ENCODE measurements at regions not wholly inside any gene's neighbourhood (a gene's known extent, or its start where the extent isn't known, plus 50 kb on each side); places are given as distances from the start of the nearest gene placed in this dataset.

DNA sequence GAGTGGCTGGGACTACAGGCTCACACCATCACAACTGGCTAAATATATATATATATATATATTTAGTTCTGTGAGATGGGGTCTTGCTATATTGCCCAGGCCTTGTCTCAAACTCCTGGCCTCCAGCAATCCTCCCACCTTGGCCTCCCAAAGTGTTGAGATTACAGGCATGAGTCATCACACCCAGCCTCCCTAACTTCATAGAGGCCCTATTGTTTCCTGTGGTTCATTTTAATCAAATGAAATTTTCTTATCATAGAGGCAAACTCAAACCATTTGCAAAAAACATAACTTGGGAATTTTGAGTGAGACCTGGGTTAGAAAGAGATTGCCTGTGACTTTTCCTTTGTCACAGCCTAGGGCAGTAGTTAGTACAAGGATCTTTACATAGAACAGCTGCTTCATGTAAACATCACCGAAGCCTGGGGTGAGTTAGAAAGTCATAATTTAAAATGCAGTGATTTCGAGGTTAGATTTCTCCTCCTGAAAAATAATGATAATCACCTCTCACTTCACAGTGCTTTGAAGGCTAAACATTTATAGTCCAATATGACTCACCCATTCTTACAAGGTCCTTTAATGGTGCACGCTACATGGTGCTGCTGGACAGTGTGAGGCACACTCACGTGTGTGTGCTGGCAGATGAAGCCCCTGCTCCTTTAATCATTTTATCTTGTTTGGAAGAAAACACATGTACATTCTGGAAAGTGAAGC lies 188.9 kb downstream of the RHOU start:
- no peak for DNase-seq

DNA sequence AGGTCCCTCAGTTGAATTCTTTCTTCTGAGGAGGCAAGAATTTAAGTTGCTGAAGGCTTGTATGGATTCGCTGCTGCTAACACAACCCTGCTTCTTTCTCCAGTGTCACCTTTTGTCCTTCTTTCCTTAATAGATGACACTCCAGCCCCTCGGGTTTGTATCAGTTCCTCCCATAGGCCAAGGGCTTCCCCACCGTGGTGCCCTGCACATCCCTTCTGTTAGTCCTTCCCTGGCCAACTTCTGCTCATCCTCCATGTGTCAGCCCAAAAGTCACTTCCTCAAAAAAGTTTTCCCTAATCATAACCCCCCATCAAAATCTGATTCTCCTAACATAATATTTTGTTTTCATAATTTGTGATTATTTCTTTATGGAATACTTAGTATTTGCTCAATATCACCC lies 190.4 kb downstream of the RHOU start:
- no peak for DNase-seq

DNA sequence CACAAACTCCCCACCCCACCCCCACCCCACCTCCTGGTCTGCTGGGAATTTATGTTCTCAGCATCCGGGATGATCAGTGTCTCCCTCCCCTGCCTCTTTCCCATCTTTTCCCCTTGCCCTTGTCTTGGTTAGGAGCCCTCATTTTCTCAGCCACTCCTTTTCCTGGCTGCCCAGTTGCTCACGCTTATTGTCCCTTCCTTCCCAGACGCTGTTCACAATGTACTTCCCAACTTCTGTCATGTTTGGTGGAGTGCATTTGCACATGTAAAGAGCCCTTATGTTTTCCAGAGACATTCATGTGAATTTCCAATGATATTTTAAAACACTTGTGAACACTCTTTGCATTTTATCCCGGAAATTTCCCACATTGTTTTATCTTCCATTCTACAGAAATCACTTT lies 192.1 kb downstream of the RHOU start:
- DNase-seq = no peak

DNA sequence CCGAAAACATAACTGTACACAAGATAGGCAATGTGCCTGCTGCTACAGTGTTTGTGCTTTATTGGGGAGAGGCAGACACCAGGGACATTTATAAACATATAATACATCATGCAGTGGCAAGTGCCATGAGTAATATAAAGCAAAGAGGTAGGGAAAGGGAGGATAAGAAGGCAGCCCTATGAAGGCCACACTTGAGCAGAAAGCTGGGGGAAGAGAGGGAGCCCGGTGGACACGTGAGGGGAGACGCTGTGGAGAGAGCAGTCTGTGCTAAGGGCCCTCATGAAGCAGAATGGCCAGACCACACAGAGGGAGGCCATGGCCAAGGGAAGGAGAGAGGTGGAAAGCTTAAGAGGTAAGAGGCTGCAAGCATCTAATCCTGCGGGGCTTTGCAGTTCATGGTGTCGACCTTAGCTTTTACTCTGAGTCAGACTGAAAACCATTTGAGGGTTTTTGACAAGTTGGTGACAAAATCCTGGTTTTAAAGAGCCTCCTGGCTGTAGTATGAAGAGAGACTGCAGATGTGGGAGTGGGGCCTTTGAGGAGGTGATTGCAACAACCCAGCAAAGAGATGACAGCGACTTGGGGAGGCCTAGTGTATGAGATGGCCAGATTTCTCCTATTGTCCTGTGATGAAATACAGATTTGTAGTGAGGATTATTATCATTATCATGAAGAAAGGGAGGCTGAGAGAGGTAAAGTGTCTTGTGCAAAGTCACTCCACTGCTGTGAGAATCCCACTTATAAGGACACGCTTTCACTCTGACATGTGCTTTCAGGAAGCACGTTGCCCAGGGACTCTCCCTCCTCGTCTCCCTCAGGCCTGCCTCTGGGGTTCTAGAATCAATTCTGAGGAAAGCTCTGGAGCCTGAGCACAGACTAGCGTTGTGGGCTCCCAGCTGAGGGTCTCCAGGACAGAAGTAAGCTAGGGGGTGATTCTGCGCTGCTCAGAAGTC lies 192.9 kb downstream of the RHOU start:
- DNase-seq = peak; percentile 18

DNA sequence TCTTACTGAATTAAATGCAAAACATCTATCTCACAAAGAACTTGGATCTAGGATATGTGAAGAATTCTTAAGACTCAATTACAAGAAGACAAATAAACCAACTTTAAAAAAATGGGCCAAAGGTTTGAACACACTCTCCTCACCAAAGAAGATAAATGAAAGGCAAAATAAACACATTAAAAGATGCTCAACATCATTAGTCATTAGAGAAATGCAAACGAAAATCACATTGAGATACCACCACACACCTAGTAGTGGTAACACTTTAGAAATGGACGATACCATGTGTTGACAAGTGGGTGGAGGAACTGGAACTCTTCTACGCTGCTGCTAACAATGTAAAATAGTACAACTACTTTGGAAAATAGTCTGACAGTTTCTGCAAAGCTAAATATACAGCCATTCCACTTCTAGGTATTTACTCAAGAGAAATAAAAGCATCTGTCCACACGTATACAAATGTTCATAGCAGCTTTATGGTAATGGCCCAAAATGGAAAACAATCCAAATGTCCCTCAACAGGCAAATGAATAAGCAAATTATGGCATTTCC lies 194.3 kb downstream of the RHOU start:
- no peak for DNase-seq

DNA sequence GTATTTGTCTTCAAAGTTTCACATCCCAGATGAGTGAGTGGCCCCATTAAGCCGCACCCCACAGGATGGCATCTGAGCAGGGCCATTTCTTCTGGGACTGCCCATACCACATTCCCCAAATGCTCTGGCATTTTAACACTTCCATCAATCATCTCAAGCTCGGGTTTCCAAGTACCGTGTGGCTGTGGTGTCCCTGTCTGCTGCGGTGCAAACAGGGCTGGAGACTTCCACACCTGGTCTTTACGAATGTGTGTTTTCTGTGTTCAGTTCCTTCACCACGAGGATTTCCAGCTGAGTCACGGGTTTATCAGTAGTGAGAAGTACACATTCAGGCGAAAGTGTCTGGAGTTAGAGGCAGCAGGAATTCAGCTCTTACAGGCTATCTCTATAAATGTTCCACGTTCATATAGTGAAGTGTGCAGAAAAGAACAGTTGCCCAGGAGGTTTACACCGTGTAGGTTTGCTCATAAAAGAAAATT lies 195.2 kb downstream of the RHOU start:
- no peak for DNase-seq

DNA sequence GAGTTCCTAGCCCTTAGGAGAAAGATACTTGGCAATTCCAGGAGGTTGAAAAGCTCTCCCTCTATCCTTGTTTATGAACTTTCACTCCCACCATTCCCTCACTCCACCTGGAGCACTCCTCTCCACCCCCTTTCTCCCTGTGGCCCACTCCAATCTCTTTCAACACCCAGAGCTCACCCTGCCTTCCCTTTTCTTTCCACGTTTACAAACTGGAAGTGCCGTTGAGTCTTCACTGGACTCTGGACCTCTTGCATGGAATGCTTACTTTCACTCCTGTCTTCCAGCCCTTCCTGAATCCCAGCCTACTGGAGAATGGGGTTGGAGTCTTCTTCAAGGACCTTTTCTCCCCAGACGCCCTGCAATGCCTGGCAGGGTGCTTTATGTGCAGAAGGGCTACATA lies 198.5 kb downstream of the RHOU start:
- DNase-seq = no peak

DNA sequence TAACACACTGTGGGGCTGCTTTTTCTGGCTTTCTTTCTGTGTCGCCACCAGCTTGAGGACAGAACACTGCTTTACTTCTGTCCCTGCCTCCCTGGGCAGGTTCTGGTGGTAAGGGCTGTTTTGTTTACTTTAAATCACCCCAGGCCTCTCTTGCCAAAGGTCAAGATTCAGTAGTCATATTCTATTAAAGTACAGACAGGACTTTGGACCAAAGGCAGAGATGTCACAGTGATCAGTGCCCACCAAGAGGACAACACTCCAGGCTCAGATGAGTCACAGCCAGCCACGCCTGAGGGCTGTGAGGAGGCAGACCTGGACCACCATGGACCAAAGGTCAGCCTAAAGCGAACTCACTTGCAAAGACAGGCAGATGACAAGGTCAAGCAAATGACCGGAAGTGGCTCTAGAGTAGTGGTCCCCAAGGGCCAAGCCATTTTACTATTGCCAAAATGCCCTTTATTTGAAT lies 200.0 kb downstream of the RHOU start:
- DNase-seq = no peak

DNA sequence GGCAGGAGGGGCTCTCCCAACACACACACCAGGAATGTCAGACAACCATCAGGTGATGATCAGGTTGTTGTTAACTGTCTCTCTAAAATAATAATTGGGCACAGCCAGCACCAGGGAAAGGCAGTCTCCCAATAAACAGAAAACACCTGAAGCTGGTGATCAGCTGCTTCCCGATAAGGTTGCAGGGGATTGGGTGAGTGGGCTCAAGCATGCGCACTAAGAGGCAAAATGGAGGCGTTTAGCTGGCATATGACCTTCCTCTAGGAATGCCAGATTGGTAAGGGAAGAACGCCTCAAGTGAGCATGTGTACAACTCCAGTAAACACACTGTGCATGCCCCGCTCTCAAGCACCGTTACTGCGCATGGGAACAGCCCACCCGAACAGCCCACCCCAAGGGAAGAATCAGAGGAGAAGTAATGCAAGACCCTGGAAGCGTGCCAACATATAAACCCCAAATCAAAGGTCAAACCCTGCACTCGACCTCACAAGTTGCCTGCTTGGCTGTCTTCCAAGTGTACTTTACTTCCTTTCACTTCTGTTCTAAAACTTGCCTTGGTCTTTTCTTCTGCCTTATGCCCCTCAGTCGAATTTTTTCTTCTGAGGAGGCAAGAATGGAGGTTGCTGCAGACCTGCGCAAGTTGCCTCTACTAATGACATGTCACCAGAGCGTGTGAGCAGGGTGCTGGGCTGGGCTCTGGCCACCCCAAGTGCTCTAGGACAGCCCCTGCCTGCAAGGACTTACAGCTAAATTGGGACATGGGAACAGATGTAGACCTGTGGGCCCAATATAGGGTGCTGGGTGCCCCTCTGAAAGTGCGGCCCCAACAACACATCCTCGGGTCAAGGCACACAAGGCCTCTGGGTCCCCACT lies 200.8 kb downstream of the RHOU start:
- no peak for DNase-seq

DNA sequence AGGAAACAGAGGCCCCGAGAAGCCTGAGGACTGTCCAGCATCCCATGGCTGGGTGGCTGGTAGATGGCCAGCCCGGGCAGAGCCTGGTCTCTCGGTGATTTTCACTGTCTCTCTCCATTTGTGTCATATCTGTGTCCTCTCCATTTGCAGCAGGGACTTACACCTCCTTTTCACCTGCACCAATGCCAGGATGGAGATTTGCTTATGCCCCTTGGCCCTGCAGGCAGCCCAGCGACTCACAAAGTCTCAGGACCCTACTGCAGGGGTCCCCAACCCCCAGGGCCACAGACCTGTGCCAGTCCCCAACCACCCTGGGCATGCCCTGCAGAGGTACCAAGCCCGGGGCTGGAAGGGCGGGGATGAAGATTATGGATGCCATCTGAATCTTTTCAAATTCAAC lies 201.6 kb downstream of the RHOU start:
- no peak for DNase-seq

DNA sequence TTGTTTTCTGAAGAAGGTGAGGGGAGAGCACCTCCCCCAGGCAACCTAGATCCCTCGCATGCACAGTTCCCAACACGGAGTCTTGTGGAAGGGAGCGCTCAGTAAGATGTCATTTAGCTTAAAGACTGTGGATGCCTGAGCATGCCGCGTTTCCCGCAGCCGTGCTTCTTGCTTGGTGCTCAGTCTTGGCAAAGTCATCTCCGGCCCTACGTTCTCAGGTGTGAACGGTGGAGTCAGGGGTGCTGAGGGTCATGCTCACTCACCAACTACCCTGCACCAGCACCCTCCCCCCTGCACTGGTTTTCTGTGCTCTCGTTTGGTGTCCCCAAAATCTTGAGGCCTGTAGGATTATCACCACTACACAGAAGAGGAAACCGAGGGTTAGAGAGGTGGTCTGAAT lies 202.1 kb downstream of the RHOU start:
- DNase-seq = no peak

DNA sequence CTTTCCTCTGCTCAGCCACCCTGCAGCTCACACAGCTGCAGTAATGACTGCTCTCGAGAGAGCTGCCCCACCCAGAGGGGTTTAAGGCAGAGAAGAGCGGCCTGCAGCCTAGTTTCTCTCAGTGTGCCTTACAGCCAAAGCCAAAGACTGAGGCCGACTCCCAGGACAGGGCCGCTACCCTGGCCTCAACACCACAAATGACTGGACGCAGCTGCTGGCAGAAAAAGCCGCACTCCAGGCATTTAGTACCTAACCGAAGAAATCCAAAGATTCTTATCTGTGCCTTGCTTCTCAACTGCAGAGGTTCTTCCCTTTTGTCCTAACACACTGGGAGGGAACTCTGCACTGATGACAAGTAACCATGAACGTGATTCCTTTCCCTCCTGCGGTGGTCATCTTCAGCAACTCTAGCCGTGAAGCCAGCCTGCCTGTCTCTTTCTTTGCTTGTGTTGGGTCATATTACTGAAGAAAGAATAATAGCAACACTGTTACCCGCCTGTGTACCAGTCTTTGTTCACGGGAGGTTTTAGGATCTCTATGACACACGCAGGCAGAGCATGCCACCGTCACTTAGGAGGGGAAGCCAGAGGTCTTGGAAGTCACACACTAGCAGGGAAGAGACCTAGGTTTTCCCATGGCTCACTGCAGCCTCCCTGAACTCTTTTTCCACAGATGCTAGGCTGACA lies 202.7 kb downstream of the RHOU start:
- DNase-seq = peak; percentile 69

DNA sequence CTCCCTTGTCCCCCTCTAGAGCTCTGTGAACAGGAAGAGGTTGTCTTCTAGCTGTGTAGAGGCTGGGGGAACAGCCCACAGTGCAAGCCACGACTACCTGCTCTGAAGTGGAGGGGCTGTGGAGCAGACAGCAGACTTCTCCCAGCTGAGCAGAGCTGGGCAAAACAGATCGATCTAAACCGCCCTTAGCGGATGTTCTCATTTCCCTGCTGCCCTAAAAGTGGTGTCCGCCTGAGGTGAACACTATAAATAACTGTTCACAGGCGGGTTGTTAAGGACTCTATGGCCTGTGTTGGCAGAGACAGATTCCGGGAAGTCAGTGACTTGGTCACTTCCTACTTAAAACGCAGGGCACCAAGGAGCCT lies 203.2 kb downstream of the RHOU start:
- no peak for DNase-seq

DNA sequence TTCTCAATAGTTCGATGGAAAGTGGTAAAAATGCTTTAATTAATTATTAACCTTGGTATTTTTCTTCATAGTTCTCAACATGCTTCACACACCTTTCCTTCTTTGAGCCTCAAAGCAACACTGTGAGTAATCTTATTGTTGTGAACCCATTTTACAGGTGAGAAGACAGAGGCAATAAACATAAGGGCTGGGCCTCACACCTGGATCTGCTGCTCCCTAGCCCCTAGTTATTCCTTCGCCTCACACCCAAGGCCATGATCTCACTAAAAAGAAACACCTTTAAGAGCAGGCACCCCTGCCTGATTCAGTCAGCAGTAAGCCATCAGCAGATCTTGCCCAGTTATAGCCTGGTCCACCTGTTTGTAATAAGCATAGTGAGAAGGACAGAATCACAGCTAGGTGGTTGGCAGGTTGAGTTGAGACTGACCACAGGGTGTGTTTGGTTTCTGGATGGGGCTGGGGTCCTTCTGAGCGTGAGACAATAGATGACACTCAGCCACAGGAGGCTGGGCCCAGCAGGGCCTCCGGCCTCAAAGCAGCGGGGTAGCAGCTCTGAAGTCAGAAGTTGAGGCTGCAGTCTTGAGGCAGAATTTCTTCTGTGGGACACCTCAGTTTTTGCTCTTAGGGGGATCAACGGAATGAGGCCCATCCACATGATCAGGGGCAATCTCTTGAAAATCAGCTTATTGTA lies 203.9 kb downstream of the RHOU start:
- DNase-seq = no peak

DNA sequence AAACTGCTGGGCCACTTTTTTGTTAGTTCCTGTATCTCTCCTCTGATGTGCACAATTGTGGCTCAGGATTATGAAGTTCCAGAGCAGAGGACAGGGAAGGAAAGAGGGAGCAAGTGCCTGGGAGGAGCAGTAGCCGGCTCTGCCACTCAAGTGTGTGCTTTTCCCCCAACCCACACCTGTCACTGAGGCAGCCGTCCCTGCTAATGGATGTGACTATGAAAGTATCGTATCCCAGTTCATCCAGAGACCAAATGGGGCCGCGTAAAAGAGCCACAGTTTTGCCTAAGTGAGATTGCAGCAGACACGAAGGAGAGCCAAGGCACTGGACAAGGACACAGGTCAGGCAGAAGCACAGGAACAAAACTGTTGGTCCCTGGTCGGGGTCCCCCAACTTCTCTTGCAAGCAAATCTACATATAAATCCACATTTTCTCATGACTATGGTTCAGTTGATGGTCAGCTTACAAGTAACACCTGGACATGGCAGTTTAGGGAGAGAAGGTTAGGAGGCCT lies 204.7 kb downstream of the RHOU start:
- DNase-seq = no peak

DNA sequence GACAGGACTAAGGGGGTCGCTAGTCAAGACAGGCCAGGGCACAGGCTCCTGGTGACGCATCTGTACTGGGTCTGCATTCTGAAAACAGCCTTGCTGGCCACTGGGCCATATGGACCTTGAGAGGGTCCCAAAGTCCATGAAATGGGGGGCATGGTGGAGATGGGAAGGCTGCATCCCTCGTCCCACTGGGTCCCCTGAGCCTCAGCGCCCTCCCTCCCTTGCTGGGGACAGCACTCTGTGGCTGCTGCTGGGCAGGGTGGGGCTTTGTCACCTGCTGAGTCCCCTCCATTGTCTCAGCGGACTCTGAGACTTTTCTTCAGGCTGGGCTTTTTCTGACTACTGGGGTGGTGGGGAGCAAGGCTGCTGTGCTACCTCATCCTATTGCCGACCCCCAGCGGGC lies 205.2 kb downstream of the RHOU start:
- DNase-seq = no peak

DNA sequence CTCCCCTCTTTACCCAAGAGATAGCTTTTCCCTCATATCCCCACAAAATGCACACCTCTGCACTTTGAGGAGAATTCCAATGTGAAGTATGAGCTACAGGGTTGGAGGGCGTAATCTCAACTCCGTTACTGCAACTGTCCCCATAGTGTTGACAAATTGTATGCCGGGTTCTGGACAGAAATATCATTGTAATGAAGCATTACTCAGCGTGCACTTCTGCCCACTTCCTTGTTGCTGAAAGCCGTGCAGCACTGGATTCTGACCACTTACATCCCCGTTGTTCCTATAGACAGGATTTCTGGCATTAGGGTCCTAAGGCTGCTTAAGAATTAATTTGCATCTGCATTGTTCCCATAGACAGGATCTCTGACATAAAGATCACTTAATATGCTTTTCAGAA lies 205.6 kb downstream of the RHOU start:
- DNase-seq = no peak

DNA sequence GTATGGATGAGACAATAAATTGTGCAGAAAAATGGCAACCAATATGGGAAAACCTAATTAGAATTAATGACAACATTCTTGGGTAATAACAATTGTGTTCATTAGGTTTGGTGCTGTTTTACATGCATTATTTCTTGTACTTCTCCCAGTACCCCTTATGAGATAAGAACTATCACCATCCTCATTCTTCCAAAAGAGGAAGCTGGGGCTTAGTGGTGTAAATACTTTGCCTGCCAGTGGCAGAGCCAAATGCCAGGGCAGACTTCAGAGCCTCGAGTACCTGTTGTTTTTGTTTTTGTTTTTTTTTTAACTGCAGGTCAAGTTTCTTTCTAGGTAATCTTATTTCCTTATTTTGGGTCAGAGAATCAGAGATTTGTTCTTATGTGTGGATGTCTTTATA lies 206.4 kb downstream of the RHOU start:
- DNase-seq = no peak

DNA sequence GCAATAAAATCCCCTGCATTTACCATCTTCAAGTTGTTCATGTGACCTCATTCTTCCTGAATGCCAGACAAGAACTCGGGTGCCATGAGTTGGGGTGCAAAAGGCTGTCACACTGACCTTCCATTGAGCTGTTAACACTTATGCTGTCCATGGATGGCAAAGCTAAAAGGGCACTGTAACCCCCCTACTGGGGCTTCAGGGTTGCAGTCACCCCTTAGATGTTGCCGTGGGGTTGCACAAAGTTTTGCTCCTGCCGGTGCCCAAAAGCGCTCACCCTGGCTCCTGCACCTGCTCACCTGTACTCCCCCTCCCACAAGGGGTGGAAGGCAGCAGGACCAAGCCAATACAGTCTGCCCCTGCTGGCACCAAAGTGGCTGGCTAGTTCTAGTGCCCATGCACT lies 208.2 kb downstream of the RHOU start:
- no peak for DNase-seq

DNA sequence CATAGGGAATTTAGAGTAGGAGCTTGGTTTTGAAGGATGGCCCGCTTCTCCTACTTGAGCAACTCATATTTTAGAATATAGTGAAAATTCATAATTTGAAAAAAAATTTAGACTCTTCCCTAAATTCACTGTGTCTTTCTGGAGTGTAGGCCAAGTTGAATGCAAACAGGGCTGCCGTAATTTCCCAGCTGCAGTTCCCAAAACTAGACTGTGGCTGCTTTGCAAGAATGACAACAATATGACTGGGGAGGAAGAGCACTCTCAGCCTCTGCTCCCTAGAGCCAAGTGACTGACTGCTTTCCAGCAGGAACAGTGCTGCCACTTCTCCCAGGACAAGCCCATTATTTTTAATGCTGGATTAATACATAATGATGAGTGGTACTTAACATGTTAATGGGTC lies 209.0 kb downstream of the RHOU start:
- no peak for DNase-seq

DNA sequence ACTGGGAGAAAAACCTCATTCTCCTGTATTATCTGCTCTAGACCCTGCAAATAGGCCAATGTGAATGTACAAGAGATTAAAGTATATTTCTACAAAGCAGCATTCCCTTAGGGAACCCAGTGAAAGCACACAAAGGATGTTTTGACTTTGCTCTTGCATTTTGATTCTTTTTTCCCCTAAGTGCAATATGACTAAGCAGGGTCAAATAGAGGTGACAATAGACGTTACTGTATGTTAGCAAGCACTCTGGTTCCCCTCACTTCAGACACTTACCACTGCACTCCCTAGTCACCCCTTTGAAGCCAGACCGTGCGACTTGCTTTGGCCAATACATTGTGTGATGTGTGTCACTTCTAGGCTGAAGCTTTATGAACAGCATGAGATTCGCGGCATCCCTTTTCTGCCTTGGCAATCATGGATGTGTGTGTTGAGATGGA lies 209.7 kb downstream of the RHOU start:
- DNase-seq = no peak
